ENCODE measurements at regions not wholly inside any gene's neighbourhood (a gene's known extent, or its start where the extent isn't known, plus 50 kb on each side); places are given as distances from the start of the nearest gene placed in this dataset.
A peak's percentile ranks its signal among the peaks of the same experiment; 100 is the strongest.

GRCh38 chr20:11051136-11051535, 377.3 kb upstream of the JAG1 start:
- 78 to 83% methylated on average over 3 of the region's 3 CpGs for WGBS, 2 donors
- no peaks in the 10 kb centered on the region for H3K27me3 ChIP-seq
- no peak for DNase-seq
- no peaks in the 10 kb centered on the region for H3K36me3 ChIP-seq
- H3K4me3 ChIP-seq, result no peak overlapping the region
- no peaks in the 10 kb centered on the region for H3K9me3 ChIP-seq
- intact Hi-C loops (cut with DNase I), result no loop called here
- H3K27ac ChIP-seq, result no peak overlapping the region
- ATAC-seq, result no peak
- no peak for TF ChIP-seq CTCF (IDR thresholded peaks at IDR 0.05)
- H3K4me1 ChIP-seq, result no peaks in the 10 kb centered on the region

- no peaks in the 10 kb centered on the region for H3K4me1 ChIP-seq
- DNase-seq, result no peak
- no peaks in the 10 kb centered on the region for H3K9me3 ChIP-seq
- H3K27ac ChIP-seq, result no peak overlapping the region
- no peak for ATAC-seq
- H3K27me3 ChIP-seq, result no peaks in the 10 kb centered on the region
- H3K36me3 ChIP-seq, result no peaks in the 10 kb centered on the region
- H3K4me3 ChIP-seq, result no peak overlapping the region
- intact Hi-C loops (cut with DNase I), result no loop called here
- TF ChIP-seq CTCF (IDR thresholded peaks at IDR 0.05), result no peak
Observed at GRCh38 chr20:11053310-11053709, 379.5 kb upstream of the JAG1 start.

GRCh38 chr20:11054266-11054993, 380.6 kb upstream of the JAG1 start:
- 85 to 91% methylated on average over 8 of the region's 8 CpGs for WGBS, 2 donors
- no peaks in the 10 kb centered on the region for H3K4me1 ChIP-seq
- H3K4me3 ChIP-seq, result no peak overlapping the region
- DNase-seq, result no peak
- intact Hi-C loops (cut with DNase I), result no loop called here
- no peak for ATAC-seq
- H3K9me3 ChIP-seq, result no peaks in the 10 kb centered on the region
- no peak overlapping the region for H3K27ac ChIP-seq
- no peaks in the 10 kb centered on the region for H3K27me3 ChIP-seq
- H3K36me3 ChIP-seq, result no peaks in the 10 kb centered on the region
- no peak for TF ChIP-seq CTCF (IDR thresholded peaks at IDR 0.05)

GRCh38 chr20:11056414-11056813, 382.6 kb upstream of the JAG1 start:
- ATAC-seq, result no peak
- intact Hi-C loops (cut with DNase I), result no loop called here
- no peaks in the 10 kb centered on the region for H3K9me3 ChIP-seq
- 83 to 87% methylated on average over 5 of the region's 5 CpGs for WGBS, 2 donors
- H3K4me3 ChIP-seq, result no peak overlapping the region
- DNase-seq, result no peak
- H3K36me3 ChIP-seq, result no peaks in the 10 kb centered on the region
- TF ChIP-seq CTCF (IDR thresholded peaks at IDR 0.05), result no peak
- H3K4me1 ChIP-seq, result no peaks in the 10 kb centered on the region
- H3K27ac ChIP-seq, result peak overlapping the region in 1 of 10 donors; percentile 13
- no peaks in the 10 kb centered on the region for H3K27me3 ChIP-seq
